Stimulated activated memory B cell treated with anti-CD40 and anti-IgM and Interleukin-4, amounts not matched to agents 10 μg/mL and 1 μg/mL and 100 μg/mL, for 72 hours (primary cell): ENCODE measurements at regions not wholly inside any gene's neighbourhood (a gene's known extent, or its start where the extent isn't known, plus 50 kb on each side); places are given as distances from the start of the nearest gene placed in this dataset.
"Not testable (repeated sequence)": the region's sequence is repeated elsewhere in the genome, so short reads cannot be mapped to it uniquely, and the experiment has no call there.

ENCODE experiments used
- ATAC-seq: fragments of 150-1000 bp; cut with Tn5 transposase; 2 replicates; pipeline ENCODE4 v1.10.0; 2021
- H3K27ac Mint-ChIP-seq: one replicate; pipeline ENCODE4 v1.8.0; 2022; ENCODE audit warnings: mild to moderate bottlenecking, mixed read lengths
- H3K27me3 Mint-ChIP-seq: one replicate; pipeline ENCODE4 v1.8.0; 2022; ENCODE audit warnings: mixed read lengths
- H3K36me3 Mint-ChIP-seq: one replicate; pipeline ENCODE4 v1.8.0; 2022; ENCODE audit warnings: mixed read lengths
- H3K4me1 Mint-ChIP-seq: one replicate; pipeline ENCODE4 v1.8.0; 2022; ENCODE audit warnings: mixed read lengths
- H3K4me3 Mint-ChIP-seq: one replicate; pipeline ENCODE4 v1.8.0; 2022; ENCODE audit warnings: mild to moderate bottlenecking, moderate library complexity, mixed read lengths
- H3K9me3 Mint-ChIP-seq: one replicate; pipeline ENCODE4 v1.8.0; 2022; ENCODE audit warnings: mixed read lengths

DNA sequence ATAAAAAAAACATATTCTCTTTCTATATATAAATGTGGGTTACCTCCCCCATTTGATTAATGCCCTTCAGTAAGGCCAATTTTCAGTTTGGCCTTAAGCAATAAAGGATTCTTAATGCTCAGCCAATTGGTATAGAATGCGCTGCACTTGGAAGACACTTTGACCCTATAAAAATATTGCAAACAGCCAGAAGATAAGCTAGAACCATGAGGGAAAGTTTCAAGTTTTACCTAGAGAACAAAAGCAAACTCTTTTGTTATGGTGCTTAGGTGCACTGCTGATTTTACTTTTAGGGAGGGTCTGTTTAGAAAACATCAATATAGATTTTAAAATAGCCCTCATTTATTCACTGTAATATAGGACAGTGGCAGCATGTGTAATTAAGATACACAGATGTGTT lies 251.6 kb upstream of the SLC16A7 start:
- peaks cover 20% of the 10 kb centered on the region for H3K9me3 Mint-ChIP-seq
- no peaks in the 10 kb centered on the region for H3K36me3 Mint-ChIP-seq
- H3K27ac Mint-ChIP-seq = no peak overlapping the region
- H3K27me3 Mint-ChIP-seq = no peaks in the 10 kb centered on the region
- no peak for ATAC-seq
- H3K4me1 Mint-ChIP-seq = no peaks in the 10 kb centered on the region
- no peak overlapping the region for H3K4me3 Mint-ChIP-seq

DNA sequence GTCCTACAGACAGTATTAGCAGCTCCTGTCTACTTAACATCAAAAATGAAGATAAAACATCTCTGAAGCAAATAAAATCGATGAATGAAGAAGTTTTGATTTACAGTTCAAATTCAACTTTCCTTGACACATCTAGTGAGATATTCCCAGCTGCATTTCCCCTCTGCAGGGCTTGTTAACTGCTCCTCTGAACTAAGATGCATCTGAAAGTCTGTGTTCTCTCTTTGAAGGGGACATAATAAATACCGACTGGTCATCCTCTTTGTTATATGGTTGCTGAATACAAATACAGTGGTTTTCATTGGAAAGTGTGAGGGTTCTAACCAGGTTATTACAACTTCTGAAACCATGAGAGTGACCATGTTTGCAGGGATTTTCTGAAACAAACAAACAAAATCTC lies 266.4 kb upstream of the SLC16A7 start:
- H3K36me3 Mint-ChIP-seq = no peaks in the 10 kb centered on the region
- H3K27me3 Mint-ChIP-seq = no peaks in the 10 kb centered on the region
- ATAC-seq = no peak
- H3K4me1 Mint-ChIP-seq = no peaks in the 10 kb centered on the region
- no peak overlapping the region for H3K4me3 Mint-ChIP-seq
- no peaks in the 10 kb centered on the region for H3K9me3 Mint-ChIP-seq
- no peak overlapping the region for H3K27ac Mint-ChIP-seq

DNA sequence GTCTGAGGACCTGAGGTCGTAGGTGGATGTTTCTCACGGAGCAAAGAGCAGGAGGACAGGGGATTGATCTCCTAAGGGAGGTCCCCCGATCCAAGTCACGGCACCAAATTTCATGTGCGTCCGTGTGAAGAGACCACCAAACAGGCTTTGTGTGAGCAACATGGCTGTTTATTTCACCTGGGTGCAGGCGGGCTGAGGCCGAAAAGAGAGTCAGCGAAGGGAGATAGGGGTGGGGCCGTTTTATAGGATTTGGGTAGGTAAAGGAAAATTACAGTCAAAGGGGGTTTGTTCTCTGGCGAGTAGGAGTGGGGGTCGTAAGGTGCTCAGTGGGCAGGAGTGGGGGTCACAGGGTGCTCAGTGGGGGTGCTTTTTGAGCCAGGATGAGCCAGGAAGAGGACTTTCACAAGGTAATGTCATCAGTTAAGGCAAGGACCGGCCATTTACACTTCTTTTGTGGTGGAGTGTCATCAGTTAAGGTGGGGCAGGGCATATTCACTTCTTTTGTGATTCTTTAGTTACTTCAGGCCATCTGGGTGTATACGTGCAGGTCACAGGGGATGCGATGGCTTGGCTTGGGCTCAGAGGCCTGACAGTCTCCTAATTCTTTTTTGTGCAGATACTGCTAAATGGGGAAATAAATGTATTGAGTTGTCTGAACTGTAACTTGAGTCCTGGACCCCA lies 267.3 kb upstream of the SLC16A7 start:
- not testable (repeated sequence) for H3K27ac Mint-ChIP-seq, H3K27me3 Mint-ChIP-seq, ATAC-seq, H3K36me3 Mint-ChIP-seq, H3K4me3 Mint-ChIP-seq, H3K9me3 Mint-ChIP-seq, H3K4me1 Mint-ChIP-seq

DNA sequence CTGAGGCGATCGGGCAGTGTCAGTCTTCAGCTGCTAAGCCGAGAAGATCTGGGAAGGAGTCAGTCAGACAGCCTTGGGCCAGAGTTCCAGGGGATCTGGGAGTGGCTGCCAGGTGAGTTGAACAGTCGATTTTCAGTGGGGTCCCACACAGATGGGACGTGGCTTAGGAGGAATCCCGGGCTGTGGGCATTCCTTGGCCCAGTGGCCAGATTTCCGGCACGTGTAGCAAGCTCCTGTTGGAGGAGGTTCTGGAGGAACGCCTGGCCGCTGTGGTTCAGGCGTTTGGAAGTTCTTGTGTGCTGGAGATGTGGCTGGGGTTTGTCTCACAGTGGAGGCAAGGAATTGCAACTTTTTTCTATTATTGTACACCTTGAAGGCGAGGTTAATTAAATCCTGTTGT lies 269.4 kb upstream of the SLC16A7 start:
- not testable (repeated sequence) for H3K27me3 Mint-ChIP-seq, H3K27ac Mint-ChIP-seq, H3K9me3 Mint-ChIP-seq, H3K4me1 Mint-ChIP-seq, H3K36me3 Mint-ChIP-seq, ATAC-seq, H3K4me3 Mint-ChIP-seq

DNA sequence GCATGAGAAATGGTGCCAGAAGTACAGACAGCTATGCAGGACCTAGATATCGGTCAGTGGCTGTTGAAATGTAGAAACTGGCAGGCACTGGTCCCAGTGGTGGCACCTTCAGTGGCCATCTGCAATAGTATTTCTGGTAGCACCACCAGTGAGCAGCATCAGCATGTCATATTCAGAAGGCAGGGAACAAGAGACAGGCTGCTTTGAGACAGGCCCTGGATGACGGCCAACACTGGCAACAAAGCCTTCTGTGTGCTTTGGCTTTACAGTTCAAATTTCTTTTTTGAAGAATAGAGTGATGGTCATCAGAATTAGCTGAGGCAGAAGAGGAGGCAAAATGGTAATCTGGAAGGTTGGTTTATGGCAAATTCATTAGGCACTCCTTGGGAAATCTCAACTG lies 273.4 kb upstream of the SLC16A7 start:
- no peaks in the 10 kb centered on the region for H3K9me3 Mint-ChIP-seq
- no peak for ATAC-seq
- H3K4me1 Mint-ChIP-seq = no peaks in the 10 kb centered on the region
- H3K36me3 Mint-ChIP-seq = no peaks in the 10 kb centered on the region
- H3K27ac Mint-ChIP-seq = no peak overlapping the region
- H3K27me3 Mint-ChIP-seq = no peaks in the 10 kb centered on the region
- H3K4me3 Mint-ChIP-seq = no peak overlapping the region

DNA sequence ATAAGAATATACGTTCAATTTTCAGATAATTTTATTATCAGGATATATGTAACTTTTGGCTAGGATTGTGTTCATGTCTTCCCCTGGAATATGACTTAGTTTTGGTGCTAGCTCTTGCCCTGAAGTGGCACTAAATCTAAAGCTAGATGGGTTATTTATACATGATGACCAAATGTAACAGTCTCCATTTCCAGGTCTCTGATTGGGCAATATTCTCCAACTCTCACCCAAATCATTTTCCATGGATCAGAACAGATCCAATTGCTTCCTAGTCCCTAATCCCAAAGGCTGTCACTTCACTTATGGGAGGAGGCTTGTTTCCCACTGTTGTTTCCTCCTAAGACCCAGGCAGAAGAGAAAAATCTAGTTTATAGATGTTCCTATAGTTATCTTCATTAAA lies 274.6 kb upstream of the SLC16A7 start:
- Mint-ChIP-seq H3K27me3 (no peaks in the 10 kb centered on the region), H3K27ac (no peak overlapping the region), H3K4me1 (no peaks in the 10 kb centered on the region), H3K9me3 (no peaks in the 10 kb centered on the region), H3K36me3 (no peaks in the 10 kb centered on the region), H3K4me3 (no peak overlapping the region)
- no peak for ATAC-seq

DNA sequence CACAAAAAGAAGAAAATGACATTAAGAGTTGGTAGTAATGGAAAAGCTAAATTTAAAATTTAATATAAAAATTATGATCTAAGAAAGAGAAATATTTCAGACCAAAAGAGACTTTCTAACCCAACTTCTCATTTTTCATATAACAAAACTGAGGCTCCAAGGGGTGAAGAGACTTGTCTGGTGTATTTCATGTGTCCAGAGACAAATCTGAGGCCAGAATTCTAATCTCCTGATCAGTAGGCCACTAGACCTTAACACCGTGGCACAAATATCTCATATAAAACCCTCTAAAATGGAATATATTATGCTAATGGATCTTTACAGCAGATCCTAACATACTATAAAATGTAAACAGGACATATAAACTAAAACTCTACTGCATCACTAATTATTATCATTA lies 275.7 kb upstream of the SLC16A7 start:
- H3K4me3 Mint-ChIP-seq = no peak overlapping the region
- H3K36me3 Mint-ChIP-seq = no peaks in the 10 kb centered on the region
- no peak for ATAC-seq
- H3K27me3 Mint-ChIP-seq = no peaks in the 10 kb centered on the region
- H3K27ac Mint-ChIP-seq = no peak overlapping the region
- no peaks in the 10 kb centered on the region for H3K9me3 Mint-ChIP-seq
- no peaks in the 10 kb centered on the region for H3K4me1 Mint-ChIP-seq

DNA sequence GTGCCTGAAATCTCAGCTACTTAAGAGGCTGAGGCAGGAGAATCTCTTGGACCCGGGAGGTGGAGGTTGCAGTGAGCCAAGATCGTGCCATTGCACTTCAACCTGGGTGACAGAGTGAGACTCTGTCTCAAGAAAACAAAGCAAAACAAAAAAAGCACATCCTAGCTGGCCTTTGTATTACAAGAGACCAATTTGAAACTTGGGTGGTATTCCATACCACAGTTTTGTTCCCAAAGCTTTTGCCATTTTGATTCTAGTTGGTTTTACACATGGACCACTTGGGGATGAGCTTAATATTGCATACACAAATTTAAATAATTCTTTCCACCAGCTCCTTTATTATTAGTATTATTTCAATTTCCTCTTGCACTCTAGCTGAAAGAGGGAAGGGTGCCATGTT lies 276.9 kb upstream of the SLC16A7 start:
- Mint-ChIP-seq H3K4me1 (no peaks in the 10 kb centered on the region), H3K4me3 (no peak overlapping the region), H3K36me3 (no peaks in the 10 kb centered on the region), H3K9me3 (no peaks in the 10 kb centered on the region), H3K27me3 (no peaks in the 10 kb centered on the region), H3K27ac (no peak overlapping the region)
- ATAC-seq = no peak

DNA sequence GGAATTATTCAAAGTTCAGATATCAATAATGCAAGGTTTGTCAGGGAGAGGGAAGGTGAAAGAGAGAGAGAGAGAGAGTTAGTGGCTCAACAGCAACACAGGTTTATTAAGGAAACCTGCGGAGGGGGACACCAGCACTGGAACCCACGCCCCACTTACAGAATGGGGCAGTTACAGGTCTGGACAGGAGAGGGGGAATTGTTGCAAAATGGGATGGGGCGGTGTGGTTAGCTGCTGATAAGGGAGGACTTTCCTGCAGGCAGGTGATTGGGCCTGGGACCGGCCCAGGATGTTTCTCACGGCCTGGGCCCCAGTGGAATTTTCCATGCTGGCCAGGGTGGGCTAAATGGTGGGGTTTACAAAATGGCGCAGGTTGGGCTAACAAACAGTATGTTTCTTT lies 278.2 kb upstream of the SLC16A7 start:
- no peaks in the 10 kb centered on the region for H3K9me3 Mint-ChIP-seq
- H3K4me3 Mint-ChIP-seq = no peak overlapping the region
- no peak for ATAC-seq
- H3K36me3 Mint-ChIP-seq = no peaks in the 10 kb centered on the region
- H3K27me3 Mint-ChIP-seq = no peaks in the 10 kb centered on the region
- H3K27ac Mint-ChIP-seq = no peak overlapping the region
- no peaks in the 10 kb centered on the region for H3K4me1 Mint-ChIP-seq

DNA sequence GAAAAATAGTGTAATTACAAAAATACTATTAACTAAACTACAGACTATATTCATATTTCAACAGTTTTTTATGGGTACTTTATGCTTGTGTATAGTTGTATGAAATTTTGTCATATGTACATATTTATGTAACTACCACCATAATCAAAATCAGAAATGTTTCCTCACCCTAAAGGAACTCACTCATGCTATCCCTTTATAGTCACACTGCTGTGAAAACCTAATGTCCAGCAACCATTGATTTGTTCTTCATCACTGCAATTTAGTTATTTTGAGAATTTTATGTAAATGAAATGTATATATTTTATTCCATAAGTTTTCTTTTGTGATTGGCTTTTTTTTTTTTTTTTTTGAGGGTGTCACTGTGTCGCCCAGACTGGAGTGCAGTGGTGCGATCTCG lies 278.9 kb upstream of the SLC16A7 start:
- no peak for ATAC-seq
- Mint-ChIP-seq H3K27me3 (no peaks in the 10 kb centered on the region), H3K9me3 (peaks cover 4% of the 10 kb centered on the region), H3K27ac (no peak overlapping the region), H3K36me3 (no peaks in the 10 kb centered on the region), H3K4me1 (no peaks in the 10 kb centered on the region), H3K4me3 (no peak overlapping the region)

DNA sequence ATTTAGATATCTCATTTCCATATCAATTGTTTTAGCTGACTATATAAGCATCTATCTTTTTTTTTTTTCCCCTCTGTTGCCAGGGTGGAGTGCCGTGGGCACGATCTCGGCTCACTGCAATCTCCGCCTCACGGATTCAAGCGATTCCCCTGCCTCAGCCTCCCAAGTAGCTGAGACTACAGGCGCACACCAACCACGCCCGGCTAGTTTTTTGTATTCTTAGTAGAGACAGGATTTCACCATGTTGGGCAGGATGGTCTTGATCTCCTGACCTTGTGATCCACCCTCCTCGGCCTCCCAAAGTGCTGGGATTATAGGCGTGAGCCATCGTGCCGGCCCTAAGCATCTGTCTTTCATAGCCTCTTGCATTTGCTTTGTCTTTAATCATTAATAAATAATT lies 279.5 kb upstream of the SLC16A7 start:
- ATAC-seq, H3K27me3 Mint-ChIP-seq, H3K27ac Mint-ChIP-seq, H3K4me1 Mint-ChIP-seq, H3K4me3 Mint-ChIP-seq, H3K36me3 Mint-ChIP-seq, H3K9me3 Mint-ChIP-seq: not testable (repeated sequence)

DNA sequence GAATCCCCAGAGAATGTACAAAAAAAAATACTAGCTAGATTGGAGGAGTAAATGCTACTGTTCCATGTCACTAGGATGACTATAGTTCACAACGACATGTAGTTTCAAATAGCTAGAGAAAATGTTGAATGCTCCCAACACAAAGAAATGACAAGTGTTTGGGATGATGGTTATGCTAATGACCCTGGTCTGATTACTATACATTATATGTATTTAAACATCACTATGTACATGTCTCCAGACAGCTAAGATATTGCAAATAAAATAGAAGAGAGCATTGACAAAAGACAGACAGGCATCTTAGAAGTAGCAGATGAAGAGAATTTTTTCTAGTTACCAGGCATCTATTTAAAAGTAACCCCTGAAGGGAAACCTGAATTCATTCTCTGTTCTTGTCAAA lies 281.6 kb upstream of the SLC16A7 start:
- Mint-ChIP-seq H3K27me3 (no peaks in the 10 kb centered on the region), H3K36me3 (no peaks in the 10 kb centered on the region), H3K4me1 (no peaks in the 10 kb centered on the region), H3K27ac (no peak overlapping the region), H3K9me3 (peaks cover 8% of the 10 kb centered on the region), H3K4me3 (no peak overlapping the region)
- ATAC-seq = no peak

DNA sequence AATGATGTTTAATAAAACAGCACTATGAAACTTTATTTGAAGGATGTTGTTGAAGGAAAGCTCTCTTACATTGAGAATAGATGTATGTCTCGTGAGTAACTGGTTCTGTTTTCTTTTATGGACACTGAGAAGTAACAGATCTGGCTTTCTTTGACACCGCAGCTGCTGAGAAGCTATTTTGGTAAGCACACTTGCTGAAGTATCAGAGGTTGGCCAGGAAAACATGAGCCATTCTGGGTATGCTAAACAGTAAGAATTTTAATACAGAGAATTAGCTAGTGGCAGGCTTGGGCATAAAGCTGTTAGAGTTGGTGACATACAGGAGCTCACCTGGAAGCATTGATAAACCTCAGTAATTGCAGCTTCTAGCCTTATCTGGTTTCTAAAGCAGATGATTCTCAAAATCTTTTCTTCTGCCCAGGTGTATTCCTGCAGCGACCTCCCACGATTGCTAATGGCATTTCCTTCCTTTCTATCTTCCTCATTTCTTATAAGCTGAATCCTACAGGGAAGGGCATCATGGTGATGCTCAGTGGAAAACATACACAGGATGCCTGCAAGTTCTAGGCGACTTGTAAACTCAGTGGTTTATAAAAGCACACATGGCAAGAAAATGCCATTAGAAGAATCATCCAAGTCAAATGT lies 291.6 kb upstream of the SLC16A7 start:
- no peak for ATAC-seq
- no peaks in the 10 kb centered on the region for H3K4me1 Mint-ChIP-seq
- H3K4me3 Mint-ChIP-seq = no peak overlapping the region
- no peaks in the 10 kb centered on the region for H3K27me3 Mint-ChIP-seq
- H3K9me3 Mint-ChIP-seq = no peaks in the 10 kb centered on the region
- H3K36me3 Mint-ChIP-seq = no peaks in the 10 kb centered on the region
- no peak overlapping the region for H3K27ac Mint-ChIP-seq

DNA sequence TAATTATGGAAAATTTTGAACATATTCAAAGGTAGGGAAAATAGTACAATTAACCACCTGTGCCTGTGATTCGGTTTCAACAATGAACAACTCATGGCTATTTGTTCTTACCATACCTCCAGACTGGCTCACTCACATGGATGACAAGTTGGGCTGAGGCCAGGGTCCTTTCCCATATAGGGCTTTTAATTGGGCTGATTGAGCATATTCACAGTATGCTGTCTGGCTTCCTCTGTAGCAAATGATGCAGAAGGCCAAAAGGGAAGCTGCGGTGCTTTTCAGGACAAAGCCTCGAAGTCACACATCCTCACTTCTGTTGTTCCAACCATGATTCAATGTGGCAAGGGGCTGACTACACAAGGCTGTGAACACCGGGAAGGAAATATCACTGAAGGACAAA lies 297.5 kb upstream of the SLC16A7 start:
- H3K27me3 Mint-ChIP-seq = no peaks in the 10 kb centered on the region
- no peak overlapping the region for H3K4me3 Mint-ChIP-seq
- H3K9me3 Mint-ChIP-seq = peaks cover 6% of the 10 kb centered on the region
- H3K36me3 Mint-ChIP-seq = no peaks in the 10 kb centered on the region
- no peaks in the 10 kb centered on the region for H3K4me1 Mint-ChIP-seq
- H3K27ac Mint-ChIP-seq = no peak overlapping the region
- no peak for ATAC-seq

DNA sequence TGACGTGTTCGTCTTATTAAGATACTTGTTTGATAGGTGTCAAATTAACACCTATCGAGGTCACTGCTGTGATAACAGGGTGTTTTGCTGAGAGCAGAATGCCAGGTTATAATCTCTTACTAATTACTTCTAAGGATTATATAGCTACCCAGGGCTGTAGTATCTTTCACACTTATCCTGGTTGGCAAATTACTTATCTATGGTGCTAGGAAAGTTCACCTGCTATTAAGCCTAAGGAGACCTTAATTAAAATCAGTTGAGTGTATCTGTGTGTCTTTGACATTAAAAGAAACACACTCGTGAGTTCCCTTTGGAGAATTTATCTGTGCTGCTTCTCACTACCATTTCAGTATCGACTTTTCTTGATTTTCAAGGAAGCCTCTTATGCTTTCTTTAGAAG lies 301.6 kb upstream of the SLC16A7 start:
- H3K4me1 Mint-ChIP-seq = no peaks in the 10 kb centered on the region
- H3K36me3 Mint-ChIP-seq = no peaks in the 10 kb centered on the region
- H3K4me3 Mint-ChIP-seq = no peak overlapping the region
- no peaks in the 10 kb centered on the region for H3K27me3 Mint-ChIP-seq
- H3K27ac Mint-ChIP-seq = no peak overlapping the region
- no peak for ATAC-seq
- H3K9me3 Mint-ChIP-seq = peaks cover 6% of the 10 kb centered on the region

DNA sequence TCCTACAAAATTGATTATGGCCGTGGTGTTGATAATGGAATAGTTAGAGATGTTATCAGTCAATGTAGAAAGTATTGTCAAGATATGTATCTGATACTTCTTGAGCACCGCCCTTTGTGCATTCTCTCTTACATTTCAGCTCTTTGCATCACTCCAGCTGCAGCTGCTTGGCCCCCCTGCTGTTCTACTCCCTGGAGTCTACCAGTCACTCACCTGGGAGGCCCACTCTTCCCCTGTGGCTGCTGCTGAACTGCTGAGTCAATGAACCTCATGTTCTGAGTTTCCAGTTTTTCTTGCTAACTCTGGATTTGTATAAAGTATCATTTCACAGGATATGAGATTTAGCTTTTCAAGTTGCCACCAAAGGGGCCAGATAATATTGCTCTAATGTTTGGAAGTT lies 312.8 kb upstream of the SLC16A7 start:
- no peaks in the 10 kb centered on the region for H3K27me3 Mint-ChIP-seq
- no peak overlapping the region for H3K4me3 Mint-ChIP-seq
- no peaks in the 10 kb centered on the region for H3K4me1 Mint-ChIP-seq
- ATAC-seq = no peak
- no peaks in the 10 kb centered on the region for H3K9me3 Mint-ChIP-seq
- no peaks in the 10 kb centered on the region for H3K36me3 Mint-ChIP-seq
- no peak overlapping the region for H3K27ac Mint-ChIP-seq

DNA sequence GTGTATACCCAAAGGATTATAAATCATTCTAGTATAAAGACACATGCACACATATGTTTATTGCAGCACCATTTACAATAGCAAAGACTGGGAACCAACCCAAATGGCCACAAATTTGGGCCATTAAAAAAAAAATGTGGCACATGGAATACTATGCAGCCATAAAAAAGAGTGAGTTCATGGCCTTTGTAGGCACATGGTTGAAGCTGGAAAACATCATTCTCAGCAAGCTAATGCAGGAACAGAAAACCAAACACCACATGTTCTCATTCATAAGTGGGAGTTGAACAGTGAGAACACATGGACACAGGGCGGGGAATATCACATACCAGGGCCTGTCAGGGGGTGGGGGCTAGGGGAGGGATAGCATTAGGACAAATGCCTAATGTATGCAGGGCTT lies 322.3 kb upstream of the SLC16A7 start:
- ATAC-seq, H3K27ac Mint-ChIP-seq: not testable (repeated sequence)

More for the DNA sequence above, 322.3 kb upstream of the SLC16A7 start:
- peaks cover 25% of the 10 kb centered on the region for H3K9me3 Mint-ChIP-seq
- H3K4me3 Mint-ChIP-seq, H3K36me3 Mint-ChIP-seq, H3K4me1 Mint-ChIP-seq, H3K27me3 Mint-ChIP-seq: not testable (repeated sequence)
